NCI-H2107 treated with DMSO at 0.1 percent for 48 hours (cell line): ENCODE measurements at regions not wholly inside any gene's neighbourhood (a gene's known extent, or its start where the extent isn't known, plus 50 kb on each side); places are given as distances from the start of the nearest gene placed in this dataset.

ENCODE experiments used
- DNase-seq: peaks from one replicate; lab custom pipeline; 2025; ENCODE audit not compliant: unreplicated experiment; lab: John Stamatoyannopoulos, UW

DNA sequence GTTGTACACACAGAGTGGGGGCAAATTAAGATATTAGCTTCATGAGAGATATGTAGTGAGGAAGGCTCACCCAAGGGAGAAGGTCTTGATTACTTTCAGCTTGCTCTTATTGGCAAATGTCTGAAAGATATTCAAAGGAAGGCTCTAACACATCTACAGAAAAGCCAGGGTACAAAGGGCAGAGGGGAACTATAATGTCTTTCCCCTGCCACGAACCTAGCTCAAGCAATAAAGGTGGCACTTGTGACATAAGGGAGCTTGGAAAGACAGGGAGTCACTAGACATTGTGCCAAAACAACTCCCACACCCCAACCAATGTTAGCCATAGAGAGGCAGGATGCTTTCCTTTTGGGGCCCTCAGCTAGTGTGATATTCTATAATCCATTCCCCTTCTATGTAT lies 52.2 kb upstream of the SOX9 start:
- DNase-seq, result no peak

DNA sequence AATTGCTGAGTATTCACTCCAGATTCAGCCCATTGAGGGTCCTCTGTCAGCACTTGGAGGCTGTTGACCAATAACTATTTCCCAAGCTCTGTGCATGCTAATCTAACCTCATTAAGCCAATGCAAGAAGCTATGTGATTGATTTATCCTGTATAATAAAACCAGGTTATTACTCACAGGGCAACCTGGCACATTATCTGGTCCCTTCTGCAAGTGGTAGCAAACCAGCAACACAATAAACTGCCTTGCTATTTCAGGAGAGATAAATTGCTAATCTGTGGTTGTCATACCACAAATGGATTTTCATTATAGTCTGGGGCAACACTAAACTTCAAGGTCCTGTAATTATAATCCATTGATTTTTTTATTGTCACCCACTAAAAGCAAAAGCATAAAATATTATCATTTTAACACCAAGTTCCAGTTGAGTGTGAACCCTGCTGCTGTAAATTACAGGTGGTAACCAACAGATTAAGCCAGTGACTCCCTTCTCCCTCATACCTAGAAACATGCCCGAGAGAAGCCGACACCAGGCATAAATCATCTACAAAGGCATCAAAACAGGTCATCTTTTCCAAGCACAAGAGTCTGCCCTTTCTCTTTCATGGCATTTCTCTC lies 51.1 kb upstream of the SOX9 start:
- peak; percentile 39 for DNase-seq
